ENCODE measurements at regions not wholly inside any gene's neighbourhood (a gene's known extent, or its start where the extent isn't known, plus 50 kb on each side); places are given as distances from the start of the nearest gene placed in this dataset.
"Not testable (repeated sequence)": the region's sequence is repeated elsewhere in the genome, so short reads cannot be mapped to it uniquely, and the experiment has no call there.

DNA sequence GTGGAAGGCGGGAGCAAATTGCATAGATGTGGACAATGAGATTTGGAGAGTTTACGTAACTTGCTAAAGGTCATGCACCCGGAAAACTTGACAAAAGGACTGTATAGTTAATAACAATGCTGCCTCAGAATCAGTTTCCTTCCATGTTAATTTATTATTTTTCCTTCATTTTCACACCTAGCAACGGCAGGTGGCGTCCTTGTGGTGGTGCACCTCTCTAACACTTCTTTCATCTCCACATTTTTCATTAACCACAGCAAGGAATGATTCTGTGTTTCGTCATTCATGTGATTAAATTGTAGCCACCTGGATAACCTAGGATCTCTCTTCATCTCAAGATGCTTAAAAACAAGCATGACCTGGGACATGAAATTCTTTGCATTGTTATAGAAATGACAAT, 2133.0 kb downstream of the NCAM2 start:
- Histone ChIP-seq H3K27ac (ENCODE audit: low read depth, low read length) (no peak overlapping the region), H3K27me3 (ENCODE audit: insufficient read depth, low read length) (no peaks in the 10 kb centered on the region), H3K4me3 (ENCODE audit: low read depth, low read length) (no peak overlapping the region), H2AFZ (ENCODE audit: low read length, unreplicated experiment) (no peak overlapping the region), H3K79me2 (ENCODE audit: control insufficient read depth, insufficient read depth, low read length, unreplicated experiment) (no peaks in the 10 kb centered on the region), H3K36me3 (ENCODE audit: insufficient read depth, low read length) (no peaks in the 10 kb centered on the region), H3K4me1 (ENCODE audit: control insufficient read depth, insufficient read depth, low read length, unreplicated experiment) (no peaks in the 10 kb centered on the region)

DNA sequence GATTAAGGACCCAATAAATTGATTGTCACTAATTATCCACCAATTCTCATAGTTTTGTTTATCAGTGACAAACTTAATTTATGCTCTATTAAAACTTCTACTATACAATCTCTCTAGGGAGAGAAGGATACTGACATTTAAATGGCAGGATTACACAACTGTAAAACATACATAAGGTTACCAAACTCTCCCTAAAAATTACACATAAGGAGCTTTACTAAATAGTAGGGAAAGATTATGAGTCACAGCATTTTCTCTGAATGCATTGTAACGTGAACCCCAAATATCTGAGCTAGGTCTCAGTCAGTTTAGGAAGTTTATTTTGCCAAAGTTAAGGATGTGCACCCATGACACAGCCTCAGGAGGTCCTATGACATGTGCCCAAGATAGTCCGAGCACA, 2140.6 kb downstream of the NCAM2 start:
- H3K27me3 ChIP-seq (ENCODE audit: insufficient read depth, low read length) = no peaks in the 10 kb centered on the region

DNA sequence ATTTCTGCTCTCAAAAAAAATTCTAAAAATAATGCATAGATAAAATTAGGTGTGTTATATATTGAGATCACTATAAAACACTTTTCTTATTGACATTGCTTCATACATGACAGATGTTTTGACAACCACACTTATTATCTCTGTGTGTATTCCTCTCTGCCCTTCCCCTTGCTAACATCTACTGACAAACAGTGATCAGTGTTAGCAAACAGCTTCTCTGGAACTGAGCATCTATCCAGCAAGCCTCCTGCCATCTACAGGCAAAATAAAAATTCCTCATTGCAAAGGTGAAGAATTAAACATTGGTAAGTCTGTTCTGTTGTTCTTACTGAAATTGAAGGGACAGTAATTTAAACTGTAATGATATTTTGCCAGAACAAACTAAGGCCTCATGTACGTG, 2153.9 kb downstream of the NCAM2 start:
- H3K79me2 ChIP-seq (ENCODE audit: control insufficient read depth, insufficient read depth, low read length, unreplicated experiment) = no peaks in the 10 kb centered on the region
- no peak overlapping the region for H3K4me3 ChIP-seq (ENCODE audit: low read depth, low read length)
- H2AFZ ChIP-seq (ENCODE audit: low read length, unreplicated experiment) = no peak overlapping the region
- H3K4me1 ChIP-seq (ENCODE audit: control insufficient read depth, insufficient read depth, low read length, unreplicated experiment) = no peaks in the 10 kb centered on the region
- H3K36me3 ChIP-seq (ENCODE audit: insufficient read depth, low read length) = no peaks in the 10 kb centered on the region
- H3K27me3 ChIP-seq (ENCODE audit: insufficient read depth, low read length) = no peaks in the 10 kb centered on the region
- H3K27ac ChIP-seq (ENCODE audit: low read depth, low read length) = no peak overlapping the region

More for the DNA sequence above, 2140.6 kb downstream of the NCAM2 start:
- Histone ChIP-seq H3K36me3 (ENCODE audit: insufficient read depth, low read length) (no peaks in the 10 kb centered on the region), H3K79me2 (ENCODE audit: control insufficient read depth, insufficient read depth, low read length, unreplicated experiment) (no peaks in the 10 kb centered on the region), H2AFZ (ENCODE audit: low read length, unreplicated experiment) (no peak overlapping the region), H3K27ac (ENCODE audit: low read depth, low read length) (no peak overlapping the region), H3K4me3 (ENCODE audit: low read depth, low read length) (no peak overlapping the region), H3K4me1 (ENCODE audit: control insufficient read depth, insufficient read depth, low read length, unreplicated experiment) (no peaks in the 10 kb centered on the region)

DNA sequence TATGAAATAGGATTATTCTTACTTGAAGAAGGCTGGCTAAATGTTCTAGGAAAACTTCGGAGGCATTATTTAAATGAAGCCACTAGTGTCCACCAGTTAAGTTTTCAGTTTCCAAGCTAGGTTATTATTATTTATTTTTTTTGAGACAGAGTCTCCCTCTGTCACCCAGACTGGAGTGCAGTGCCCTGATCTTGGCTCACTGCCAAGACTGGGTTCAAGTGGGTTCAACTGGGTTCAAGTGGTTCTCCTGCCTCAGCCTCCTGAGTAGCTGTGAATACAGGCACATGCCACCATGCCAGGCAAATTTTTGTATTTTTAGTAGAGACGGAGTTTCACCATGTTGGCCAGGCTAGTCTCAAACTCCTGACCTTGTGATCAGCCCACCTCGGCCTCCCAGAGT, 2155.6 kb downstream of the NCAM2 start:
- not testable (repeated sequence) for H3K27ac ChIP-seq (ENCODE audit: low read depth, low read length); H3K27me3 ChIP-seq (ENCODE audit: insufficient read depth, low read length); H3K4me3 ChIP-seq (ENCODE audit: low read depth, low read length); H2AFZ ChIP-seq (ENCODE audit: low read length, unreplicated experiment); H3K79me2 ChIP-seq (ENCODE audit: control insufficient read depth, insufficient read depth, low read length, unreplicated experiment); H3K4me1 ChIP-seq (ENCODE audit: control insufficient read depth, insufficient read depth, low read length, unreplicated experiment); H3K36me3 ChIP-seq (ENCODE audit: insufficient read depth, low read length)

DNA sequence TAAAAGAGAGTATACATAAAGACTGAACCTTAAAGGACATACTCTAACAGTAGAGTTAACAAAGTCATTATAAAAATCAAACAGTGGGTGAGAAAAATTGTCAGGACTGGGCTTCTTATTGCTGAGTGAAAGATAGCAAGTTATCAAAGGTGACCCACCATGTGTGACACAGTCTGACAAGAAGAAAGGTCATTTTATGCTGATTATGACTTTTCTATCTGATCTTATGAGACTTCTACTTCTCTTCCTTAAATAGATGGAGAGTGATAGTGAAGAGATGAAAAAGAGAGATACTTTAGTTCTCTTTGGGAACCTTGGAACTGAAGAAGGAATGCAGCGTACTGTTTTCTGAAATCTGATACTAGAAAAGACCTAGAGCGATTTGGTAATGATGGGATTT, 2157.1 kb downstream of the NCAM2 start:
- H3K4me3 ChIP-seq (ENCODE audit: low read depth, low read length) = no peak overlapping the region
- H3K36me3 ChIP-seq (ENCODE audit: insufficient read depth, low read length) = no peaks in the 10 kb centered on the region
- no peaks in the 10 kb centered on the region for H3K4me1 ChIP-seq (ENCODE audit: control insufficient read depth, insufficient read depth, low read length, unreplicated experiment)
- no peak overlapping the region for H2AFZ ChIP-seq (ENCODE audit: low read length, unreplicated experiment)
- no peak overlapping the region for H3K27ac ChIP-seq (ENCODE audit: low read depth, low read length)
- H3K79me2 ChIP-seq (ENCODE audit: control insufficient read depth, insufficient read depth, low read length, unreplicated experiment) = no peaks in the 10 kb centered on the region
- H3K27me3 ChIP-seq (ENCODE audit: insufficient read depth, low read length) = no peaks in the 10 kb centered on the region

DNA sequence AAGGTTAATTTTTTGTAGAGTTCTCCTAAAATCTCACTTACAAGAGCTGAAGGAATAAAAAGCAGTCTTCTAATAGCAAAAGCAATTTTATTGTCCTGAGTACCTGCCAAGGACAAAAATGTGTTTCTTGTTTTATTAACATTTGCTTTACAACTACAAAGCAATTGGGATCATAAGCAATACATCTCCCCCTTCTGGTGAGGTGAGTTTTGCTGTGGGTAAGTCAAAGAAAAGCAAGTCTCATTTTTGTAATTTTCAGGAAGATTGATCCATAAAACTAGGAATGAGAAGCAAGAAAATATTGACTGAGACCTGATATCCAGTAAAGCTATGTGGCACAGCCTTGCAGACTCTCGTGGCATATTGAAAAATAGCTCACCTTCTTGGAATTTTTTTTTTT, 2162.7 kb downstream of the NCAM2 start:
- Histone ChIP-seq H3K36me3 (ENCODE audit: insufficient read depth, low read length) (no peaks in the 10 kb centered on the region), H2AFZ (ENCODE audit: low read length, unreplicated experiment) (no peak overlapping the region)

DNA sequence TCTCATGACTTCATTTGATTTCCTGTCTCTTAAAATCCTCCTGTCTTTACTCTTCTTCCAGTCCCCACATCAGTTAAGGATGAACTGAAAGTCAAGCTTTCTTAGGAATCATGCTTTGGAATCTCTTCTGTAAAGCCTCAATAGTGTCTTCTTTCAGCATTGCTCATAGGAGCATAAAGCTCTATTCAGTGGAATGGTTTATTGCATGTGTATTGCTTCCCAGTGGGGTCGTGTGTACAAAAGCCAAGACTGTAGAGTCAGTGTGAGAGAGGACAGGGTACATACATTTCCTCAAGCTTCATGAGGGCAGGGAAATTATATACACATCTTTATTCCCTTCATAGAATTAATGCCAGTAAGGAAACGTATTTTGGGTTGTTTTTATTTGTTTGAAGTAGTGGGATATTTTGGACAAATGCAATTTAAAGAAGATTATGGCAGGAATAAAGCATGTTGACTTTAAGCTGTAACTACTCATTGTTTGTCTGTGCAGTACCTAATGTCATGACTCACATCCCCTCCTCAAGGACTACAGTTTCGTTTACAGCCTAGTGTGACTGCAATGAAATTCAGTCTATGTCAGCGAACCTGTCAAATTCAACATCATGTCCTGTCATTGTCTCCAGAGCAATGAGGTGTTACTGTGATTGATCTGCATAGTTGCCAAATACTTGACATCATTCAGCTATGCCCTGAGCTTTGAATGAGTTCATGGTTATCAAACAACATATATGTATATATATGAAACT, 2164.2 kb downstream of the NCAM2 start:
- Histone ChIP-seq H3K36me3 (ENCODE audit: insufficient read depth, low read length) (no peaks in the 10 kb centered on the region), H3K4me1 (ENCODE audit: control insufficient read depth, insufficient read depth, low read length, unreplicated experiment) (no peaks in the 10 kb centered on the region), H3K4me3 (ENCODE audit: low read depth, low read length) (no peak overlapping the region), H3K27ac (ENCODE audit: low read depth, low read length) (no peak overlapping the region), H3K79me2 (ENCODE audit: control insufficient read depth, insufficient read depth, low read length, unreplicated experiment) (no peaks in the 10 kb centered on the region), H2AFZ (ENCODE audit: low read length, unreplicated experiment) (no peak overlapping the region), H3K27me3 (ENCODE audit: insufficient read depth, low read length) (no peaks in the 10 kb centered on the region)

More for the DNA sequence above, 2162.7 kb downstream of the NCAM2 start:
- no peaks in the 10 kb centered on the region for H3K4me1 ChIP-seq (ENCODE audit: control insufficient read depth, insufficient read depth, low read length, unreplicated experiment)
- H3K27ac ChIP-seq (ENCODE audit: low read depth, low read length) = no peak overlapping the region
- H3K4me3 ChIP-seq (ENCODE audit: low read depth, low read length) = no peak overlapping the region
- no peaks in the 10 kb centered on the region for H3K27me3 ChIP-seq (ENCODE audit: insufficient read depth, low read length)
- H3K79me2 ChIP-seq (ENCODE audit: control insufficient read depth, insufficient read depth, low read length, unreplicated experiment) = no peaks in the 10 kb centered on the region

Data from ACC112 (cell line).